H9 (cell line): ENCODE measurements at regions not wholly inside any gene's neighbourhood (a gene's known extent, or its start where the extent isn't known, plus 50 kb on each side); places are given as distances from the start of the nearest gene placed in this dataset.

Source experiments
- DNase-seq: peaks from one replicate; pipeline ENCODE4 v3.0.0-alpha.2; 2017
- H2AFZ ChIP-seq: one replicate; pipeline ENCODE4 v1.6.1; 2013; ENCODE audit warnings: mild to moderate bottlenecking, low read length, control low read depth, moderate library complexity
- H2AK5ac ChIP-seq: 2 replicates; pipeline ENCODE4 v1.6.1; 2013; ENCODE audit warnings: low read length, control low read depth, mixed read lengths; ENCODE audit not compliant: insufficient read length
- H2BK120ac ChIP-seq: one replicate; pipeline ENCODE4 v1.6.1; 2013; ENCODE audit warnings: low read depth, mild to moderate bottlenecking, low read length, control low read depth, inconsistent platforms; ENCODE audit not compliant: poor library complexity, severe bottlenecking
- H2BK12ac ChIP-seq: 2 replicates; pipeline ENCODE4 v1.6.1; 2013; ENCODE audit warnings: low read length, control low read depth, mixed read lengths, low read depth; ENCODE audit not compliant: insufficient read length
- H2BK15ac ChIP-seq: 2 replicates; pipeline ENCODE4 v1.6.1; 2013; ENCODE audit warnings: low read depth, low read length, control low read depth
- H2BK20ac ChIP-seq: one replicate; pipeline ENCODE4 v1.6.1; 2013; ENCODE audit warnings: low read depth, mild to moderate bottlenecking, low read length, control low read depth, inconsistent platforms; ENCODE audit not compliant: poor library complexity, severe bottlenecking
- H2BK5ac ChIP-seq: 2 replicates; pipeline ENCODE4 v1.6.1; 2013; ENCODE audit warnings: low read length, control low read depth, mixed read lengths; ENCODE audit not compliant: insufficient read length
- H3K14ac ChIP-seq: 2 replicates; pipeline ENCODE4 v1.6.1; 2013; ENCODE audit warnings: low read length, control low read depth; ENCODE audit not compliant: insufficient read depth
- H3K18ac ChIP-seq: 2 replicates; pipeline ENCODE4 v1.6.1; 2013; ENCODE audit warnings: low read depth, mild to moderate bottlenecking, mixed read lengths, low read length, control low read depth; ENCODE audit not compliant: insufficient read length
- H3K23ac ChIP-seq: 2 replicates; pipeline ENCODE4 v1.6.1; 2013; ENCODE audit warnings: low read length, control low read depth, mixed read lengths, low read depth; ENCODE audit not compliant: insufficient read length
- H3K23me2 ChIP-seq: 2 replicates; pipeline ENCODE4 v1.6.1; 2013; ENCODE audit warnings: low read depth, mild to moderate bottlenecking, mixed read lengths, low read length, control low read depth; ENCODE audit not compliant: insufficient read length, poor library complexity, severe bottlenecking
- H3K27ac ChIP-seq: 2 replicates; pipeline ENCODE4 v1.5.1; 2013; ENCODE audit warnings: low read length, control low read depth, mixed read lengths, low read depth; ENCODE audit not compliant: insufficient read length
- H3K27me3 ChIP-seq: 2 replicates; pipeline ENCODE4 v1.6.1; 2013; ENCODE audit warnings: low read length, control low read depth, inconsistent platforms; ENCODE audit not compliant: insufficient read depth
- H3K4ac ChIP-seq: 2 replicates; pipeline ENCODE4 v1.6.1; 2013; ENCODE audit warnings: low read depth, mild to moderate bottlenecking, control low read depth, inconsistent platforms, low read length, moderate library complexity
- H3K4me1 ChIP-seq: 2 replicates; pipeline ENCODE4 v1.6.1; 2013; ENCODE audit warnings: low read length, control low read depth, inconsistent platforms; ENCODE audit not compliant: insufficient read depth
- H3K4me2 ChIP-seq: 2 replicates; pipeline ENCODE4 v1.6.1; 2013; ENCODE audit warnings: low read length, control low read depth, mixed read lengths; ENCODE audit not compliant: insufficient read length, insufficient read depth
- H3K56ac ChIP-seq: 2 replicates; pipeline ENCODE4 v1.6.1; 2013; ENCODE audit warnings: low read depth, mild to moderate bottlenecking, mixed read lengths, low read length, control low read depth; ENCODE audit not compliant: insufficient read length
- H3K79me1 ChIP-seq: 2 replicates; pipeline ENCODE4 v1.6.1; 2013; ENCODE audit warnings: low read depth, mild to moderate bottlenecking, moderate library complexity, low read length, control low read depth, inconsistent platforms; ENCODE audit not compliant: insufficient read depth, poor library complexity, severe bottlenecking
- H3K79me2 ChIP-seq: 2 replicates; pipeline ENCODE4 v1.6.1; 2013; ENCODE audit warnings: low read length, control low read depth, inconsistent platforms; ENCODE audit not compliant: insufficient read depth
- H3K9ac ChIP-seq: 2 replicates; pipeline ENCODE4 v1.6.1; 2013; ENCODE audit warnings: low read length, control low read depth, mixed read lengths; ENCODE audit not compliant: insufficient read length; ENCODE audit errors: extremely low read depth
- H3K9me3 ChIP-seq: one replicate; pipeline ENCODE4 v1.6.1; 2013; ENCODE audit warnings: low read depth, low read length, inconsistent platforms; ENCODE audit not compliant: control insufficient read depth
- H3T11ph ChIP-seq: one replicate; pipeline ENCODE4 v1.6.1; 2013; ENCODE audit warnings: mild to moderate bottlenecking, low read length, control low read depth, inconsistent platforms
- H4K20me1 ChIP-seq: one replicate; pipeline ENCODE4 v1.6.1; 2013; ENCODE audit not compliant: control insufficient read depth, insufficient read length, insufficient read depth
- H4K5ac ChIP-seq: 2 replicates; pipeline ENCODE4 v1.6.1; 2013; ENCODE audit warnings: low read depth, mild to moderate bottlenecking, mixed read lengths, low read length, control low read depth; ENCODE audit not compliant: insufficient read length
- H4K8ac ChIP-seq: replicated peaks from 2 replicates; pipeline ENCODE4 v1.6.1; 2013; ENCODE audit warnings: low read length, control low read depth, mixed read lengths, low read depth; ENCODE audit not compliant: insufficient read length
- H4K91ac ChIP-seq: 2 replicates; pipeline ENCODE4 v1.6.1; 2013; ENCODE audit warnings: low read depth, mild to moderate bottlenecking, moderate library complexity, mixed read lengths, low read length, control low read depth; ENCODE audit not compliant: insufficient read length
- H3K27ac Mint-ChIP-seq, 3 experiments: 2 replicates in 2 of 3; 3 replicates in 1 of 3; pipeline ENCODE4 v1.8.0; 2020 to 2021; ENCODE audit warnings: mixed read lengths in 3 of 3, mild to moderate bottlenecking in 1 of 3, moderate library complexity in 1 of 3
- H3K27me3 Mint-ChIP-seq: 2 replicates; pipeline ENCODE4 v1.8.0; 2021; ENCODE audit warnings: low read depth, mild to moderate bottlenecking, moderate library complexity, mixed read lengths
- H3K36me3 Mint-ChIP-seq, 3 experiments: 2 replicates in 2 of 3; 3 replicates in 1 of 3; pipeline ENCODE4 v1.8.0; 2020 to 2021; ENCODE audit warnings: low read depth in 3 of 3, mixed read lengths in 3 of 3; ENCODE audit not compliant: insufficient read depth in 1 of 3
- H3K4me1 Mint-ChIP-seq, 2 experiments: 2 replicates each; pipeline ENCODE4 v1.8.0; 2020; ENCODE audit warnings: mixed read lengths in 2 of 2
- H3K4me3 Mint-ChIP-seq, 2 experiments: 2 replicates in 1 of 2; 3 replicates in 1 of 2; pipeline ENCODE4 v1.8.0; 2020 to 2021; ENCODE audit warnings: mild to moderate bottlenecking in 2 of 2, mixed read lengths in 2 of 2, moderate library complexity in 1 of 2
- H3K9me3 Mint-ChIP-seq, 2 experiments: 2 replicates in 1 of 2; 3 replicates in 1 of 2; pipeline ENCODE4 v1.8.0; 2020; ENCODE audit warnings: mild to moderate bottlenecking in 2 of 2, mixed read lengths in 2 of 2, moderate library complexity in 1 of 2
- CTCF ChIP-seq: fragments of 200-600 bp; sonication (generic); conservative IDR thresholded peaks from 3 replicates; pipeline ENCODE4 v1.8.0; 2021; ENCODE audit warnings: antibody characterized with exemption, mild to moderate bottlenecking
- WGBS: extraction: QIAGEN DNeasy Blood & Tissue Kit; methylation state at CpG from one replicate; pipeline ENCODE4 v1.1.7; 2013; ENCODE audit warnings: missing lambda C conversion rate, low lambda C conversion rate, mixed read lengths; ENCODE audit not compliant: insufficient read length; ENCODE audit errors: extremely low coverage; 5-methylcytosine and 5-hydroxymethylcytosine counted together

GRCh38 chr4:123176605-123177004 lies 220.0 kb upstream of the SPRY1 start:
- H3K27ac ChIP-seq: no peak overlapping the region
- H2BK15ac ChIP-seq: no peak overlapping the region
- no peak overlapping the region for H3K4me2 ChIP-seq
- H3K56ac ChIP-seq: no peak overlapping the region
- no peaks in the 10 kb centered on the region for H3K23me2 ChIP-seq
- no peak overlapping the region for H3K4me3 Mint-ChIP-seq
- no peaks in the 10 kb centered on the region for H3K4me1 Mint-ChIP-seq
- H3T11ph ChIP-seq: no peak overlapping the region
- no peak overlapping the region for H2BK20ac ChIP-seq
- no peak overlapping the region for H2AFZ ChIP-seq
- no peak for DNase-seq
- no peak overlapping the region for H3K27ac Mint-ChIP-seq
- H4K8ac ChIP-seq: no peak overlapping the region
- no peak overlapping the region for H3K18ac ChIP-seq
- H4K20me1 ChIP-seq: no peaks in the 10 kb centered on the region
- no peak overlapping the region for H2AK5ac ChIP-seq
- no peak overlapping the region for H4K5ac ChIP-seq
- H3K27me3 Mint-ChIP-seq: no peaks in the 10 kb centered on the region
- H3K79me2 ChIP-seq: no peaks in the 10 kb centered on the region
- H2BK120ac ChIP-seq: no peak overlapping the region
- no peaks in the 10 kb centered on the region for H3K9me3 ChIP-seq
- H2BK12ac ChIP-seq: no peak overlapping the region
- H3K23ac ChIP-seq: no peak overlapping the region
- H3K79me1 ChIP-seq: no peaks in the 10 kb centered on the region
- no peak overlapping the region for H3K4ac ChIP-seq
- no peak overlapping the region for H4K91ac ChIP-seq
- H3K27me3 ChIP-seq: no peaks in the 10 kb centered on the region
- H3K36me3 Mint-ChIP-seq: no peaks in the 10 kb centered on the region
- no peak overlapping the region for H3K9ac ChIP-seq
- WGBS: no CpG with 5 or more reads among the region's 2 CpGs
- no peak for TF ChIP-seq CTCF
- H3K14ac ChIP-seq: no peak overlapping the region
- H3K9me3 Mint-ChIP-seq: no peaks in the 10 kb centered on the region
- H3K4me1 ChIP-seq: no peaks in the 10 kb centered on the region
- H2BK5ac ChIP-seq: no peak overlapping the region
